ENCODE measurements at regions not wholly inside any gene's neighbourhood (a gene's known extent, or its start where the extent isn't known, plus 50 kb on each side); places are given as distances from the start of the nearest gene placed in this dataset.

GRCh38 chr1:244160455-244161235 lies 109.6 kb downstream of the ZBTB18 start:
- TF ChIP-seq POLR2A (IDR thresholded peaks at IDR 0.05; ENCODE audit: low read depth, low read length) (no peak), POLR2AphosphoS5 (IDR thresholded peaks at IDR 0.05; ENCODE audit: low read depth, low read length) (no peak), TAF1 (IDR thresholded peaks at IDR 0.05; ENCODE audit: borderline replicate concordance, low read depth, low read length) (no peak)
- DNase-seq (ENCODE audit: insufficient read length): no peak

GRCh38 chr1:244161236-244161510 lies 110.1 kb downstream of the ZBTB18 start:
- DNase-seq (ENCODE audit: insufficient read length) (no peak), FAIRE-seq (no peak)
- TF ChIP-seq POLR2A (IDR thresholded peaks at IDR 0.05; ENCODE audit: low read depth, low read length) (no peak), TAF1 (IDR thresholded peaks at IDR 0.05; ENCODE audit: borderline replicate concordance, low read depth, low read length) (no peak), POLR2AphosphoS5 (IDR thresholded peaks at IDR 0.05; ENCODE audit: low read depth, low read length) (no peak)

More at GRCh38 chr1:244160455-244161235, 109.6 kb downstream of the ZBTB18 start:
- no peak for FAIRE-seq

- TF ChIP-seq POLR2AphosphoS5 (IDR thresholded peaks at IDR 0.05; ENCODE audit: low read depth, low read length): no peak
- FAIRE-seq (no peak), DNase-seq (ENCODE audit: insufficient read length) (no peak)
Measured at GRCh38 chr1:244162786-244163530, 111.9 kb downstream of the ZBTB18 start.

- no peak for DNase-seq (ENCODE audit: insufficient read length)
- TF ChIP-seq POLR2AphosphoS5 (IDR thresholded peaks at IDR 0.05; ENCODE audit: low read depth, low read length) (no peak), POLR2A (IDR thresholded peaks at IDR 0.05; ENCODE audit: low read depth, low read length) (no peak), TAF1 (IDR thresholded peaks at IDR 0.05; ENCODE audit: borderline replicate concordance, low read depth, low read length) (no peak)
- no peak for FAIRE-seq
Measured at GRCh38 chr1:244163861-244164510, 112.9 kb downstream of the ZBTB18 start.

- FAIRE-seq: no peak
- DNase-seq (ENCODE audit: insufficient read length): no peak
- TF ChIP-seq POLR2A (IDR thresholded peaks at IDR 0.05; ENCODE audit: low read depth, low read length) (no peak), TAF1 (IDR thresholded peaks at IDR 0.05; ENCODE audit: borderline replicate concordance, low read depth, low read length) (no peak), POLR2AphosphoS5 (IDR thresholded peaks at IDR 0.05; ENCODE audit: low read depth, low read length) (no peak)
Measured at GRCh38 chr1:244164511-244164890, 113.4 kb downstream of the ZBTB18 start.

GRCh38 chr1:244165021-244165420 lies 113.9 kb downstream of the ZBTB18 start:
- DNase-seq (ENCODE audit: insufficient read length) (no peak), FAIRE-seq (no peak)
- TF ChIP-seq POLR2AphosphoS5 (IDR thresholded peaks at IDR 0.05; ENCODE audit: low read depth, low read length) (no peak), TAF1 (IDR thresholded peaks at IDR 0.05; ENCODE audit: borderline replicate concordance, low read depth, low read length) (no peak), POLR2A (IDR thresholded peaks at IDR 0.05; ENCODE audit: low read depth, low read length) (no peak)

- no peak for FAIRE-seq
- TF ChIP-seq POLR2A (IDR thresholded peaks at IDR 0.05; ENCODE audit: low read depth, low read length) (no peak), POLR2AphosphoS5 (IDR thresholded peaks at IDR 0.05; ENCODE audit: low read depth, low read length) (no peak), TAF1 (IDR thresholded peaks at IDR 0.05; ENCODE audit: borderline replicate concordance, low read depth, low read length) (no peak)
- DNase-seq (ENCODE audit: insufficient read length): no peak
Measured at GRCh38 chr1:244165701-244166100, 114.6 kb downstream of the ZBTB18 start.

GRCh38 chr1:244171241-244171985 lies 120.3 kb downstream of the ZBTB18 start:
- no peak for TF ChIP-seq TAF1 (IDR thresholded peaks at IDR 0.05; ENCODE audit: borderline replicate concordance, low read depth, low read length)
- TF ChIP-seq POLR2A (IDR thresholded peaks at IDR 0.05; ENCODE audit: low read depth, low read length): no peak
- TF ChIP-seq POLR2AphosphoS5 (IDR thresholded peaks at IDR 0.05; ENCODE audit: low read depth, low read length): no peak
- FAIRE-seq: no peak
- DNase-seq (ENCODE audit: insufficient read length): no peak

- DNase-seq (ENCODE audit: insufficient read length): no peak
- no peak for FAIRE-seq
- TF ChIP-seq TAF1 (IDR thresholded peaks at IDR 0.05; ENCODE audit: borderline replicate concordance, low read depth, low read length) (no peak), POLR2AphosphoS5 (IDR thresholded peaks at IDR 0.05; ENCODE audit: low read depth, low read length) (no peak), POLR2A (IDR thresholded peaks at IDR 0.05; ENCODE audit: low read depth, low read length) (no peak)
Measured at GRCh38 chr1:244173240-244173639, 122.2 kb downstream of the ZBTB18 start.

- DNase-seq (ENCODE audit: insufficient read length): no peak
- FAIRE-seq: no peak
- TF ChIP-seq TAF1 (IDR thresholded peaks at IDR 0.05; ENCODE audit: borderline replicate concordance, low read depth, low read length) (no peak), POLR2A (IDR thresholded peaks at IDR 0.05; ENCODE audit: low read depth, low read length) (no peak), POLR2AphosphoS5 (IDR thresholded peaks at IDR 0.05; ENCODE audit: low read depth, low read length) (no peak)
Measured at GRCh38 chr1:244173769-244174168, 122.7 kb downstream of the ZBTB18 start.

GRCh38 chr1:244174922-244175521 lies 123.9 kb downstream of the ZBTB18 start:
- DNase-seq (ENCODE audit: insufficient read length): no peak
- FAIRE-seq: no peak
- TF ChIP-seq POLR2A (IDR thresholded peaks at IDR 0.05; ENCODE audit: low read depth, low read length) (no peak), TAF1 (IDR thresholded peaks at IDR 0.05; ENCODE audit: borderline replicate concordance, low read depth, low read length) (no peak), POLR2AphosphoS5 (IDR thresholded peaks at IDR 0.05; ENCODE audit: low read depth, low read length) (no peak)
